HG02884 (cell line): ENCODE measurements at regions not wholly inside any gene's neighbourhood (a gene's known extent, or its start where the extent isn't known, plus 50 kb on each side); places are given as distances from the start of the nearest gene placed in this dataset.
"Not testable (repeated sequence)": the region's sequence is repeated elsewhere in the genome, so short reads cannot be mapped to it uniquely, and the experiment has no call there.

Source experiments
- ATAC-seq: cut with Tn5 transposase; IDR thresholded peaks from one replicate; pipeline ENCODE4 v1.9.1; 2021; ENCODE audit warnings: mild to moderate bottlenecking, moderate library complexity; ENCODE audit not compliant: unreplicated experiment

GRCh38 chr6:26720663-26721218 is 61.2 kb upstream of the ZNF322 start:
- ATAC-seq: not testable (repeated sequence)

- ATAC-seq: not testable (repeated sequence)
Observed at GRCh38 chr6:26730019-26730766, 70.6 kb upstream of the ZNF322 start.

GRCh38 chr6:26734776-26735472 is 75.4 kb upstream of the ZNF322 start:
- ATAC-seq: not testable (repeated sequence)

- ATAC-seq: no peak
Observed at GRCh38 chr6:26739811-26740210, 80.3 kb upstream of the ZNF322 start.

- no peak for ATAC-seq
Observed at GRCh38 chr6:26743157-26743821, 83.7 kb upstream of the ZNF322 start.

GRCh38 chr6:26743941-26744699 is 84.6 kb upstream of the ZNF322 start:
- no peak for ATAC-seq

GRCh38 chr6:26744837-26745282 is 85.3 kb upstream of the ZNF322 start:
- ATAC-seq: not testable (repeated sequence)

- ATAC-seq: not testable (repeated sequence)
Observed at GRCh38 chr6:26745964-26746363, 86.4 kb upstream of the ZNF322 start.

- not testable (repeated sequence) for ATAC-seq
Observed at GRCh38 chr6:26749126-26749758, 89.7 kb upstream of the ZNF322 start.

GRCh38 chr6:26749759-26750126 is 90.2 kb upstream of the ZNF322 start:
- not testable (repeated sequence) for ATAC-seq

- no peak for ATAC-seq
Observed at GRCh38 chr6:26754212-26754611, 94.7 kb upstream of the ZNF322 start.

- not testable (repeated sequence) for ATAC-seq
Observed at GRCh38 chr6:26754801-26755200, 95.3 kb upstream of the ZNF322 start.

- ATAC-seq: not testable (repeated sequence)
Observed at GRCh38 chr6:26756067-26756805, 96.7 kb upstream of the ZNF322 start.

GRCh38 chr6:26766203-26766902 is 106.8 kb upstream of the ZNF322 start:
- ATAC-seq: not testable (repeated sequence)

- not testable (repeated sequence) for ATAC-seq
Observed at GRCh38 chr6:26770941-26771666, 111.6 kb upstream of the ZNF322 start.

- ATAC-seq: not testable (repeated sequence)
Observed at GRCh38 chr6:26773414-26773813, 113.9 kb upstream of the ZNF322 start.

GRCh38 chr6:26780563-26780962 is 121.0 kb upstream of the ZNF322 start:
- not testable (repeated sequence) for ATAC-seq
